ENCODE measurements at regions not wholly inside any gene's neighbourhood (a gene's known extent, or its start where the extent isn't known, plus 50 kb on each side); places are given as distances from the start of the nearest gene placed in this dataset.

GRCh38 chr2:161008311-161008710 lies 151.9 kb upstream of the TANK start:
- H3K4me1 Mint-ChIP-seq (ENCODE audit: low read depth, unreplicated experiment): no peaks in the 10 kb centered on the region
- peaks cover 2% of the 10 kb centered on the region for H3K9me3 Mint-ChIP-seq (ENCODE audit: unreplicated experiment)
- no peak overlapping the region for H3K27ac Mint-ChIP-seq (ENCODE audit: unreplicated experiment)
- H3K36me3 Mint-ChIP-seq (ENCODE audit: unreplicated experiment): peaks cover 1% of the 10 kb centered on the region
- H3K4me3 Mint-ChIP-seq (ENCODE audit: unreplicated experiment): no peak overlapping the region
- no peaks in the 10 kb centered on the region for H3K27me3 Mint-ChIP-seq (ENCODE audit: unreplicated experiment)
- no peak for DNase-seq
- TF ChIP-seq CTCF (IDR thresholded peaks at IDR 0.05; ENCODE audit: partially characterized antibody, unreplicated experiment): no peak

GRCh38 chr2:161010503-161011015 lies 149.7 kb upstream of the TANK start:
- Mint-ChIP-seq H3K36me3 (ENCODE audit: unreplicated experiment) (peaks cover 6% of the 10 kb centered on the region), H3K4me3 (ENCODE audit: unreplicated experiment) (no peak overlapping the region), H3K4me1 (ENCODE audit: low read depth, unreplicated experiment) (no peaks in the 10 kb centered on the region), H3K27ac (ENCODE audit: unreplicated experiment) (no peak overlapping the region), H3K27me3 (ENCODE audit: unreplicated experiment) (peaks cover under 1% of the 10 kb centered on the region), H3K9me3 (ENCODE audit: unreplicated experiment) (no peaks in the 10 kb centered on the region)
- no peak for TF ChIP-seq CTCF (IDR thresholded peaks at IDR 0.05; ENCODE audit: partially characterized antibody, unreplicated experiment)
- DNase-seq: no peak

GRCh38 chr2:161017780-161018470 lies 142.3 kb upstream of the TANK start:
- H3K36me3 Mint-ChIP-seq (ENCODE audit: unreplicated experiment): peaks cover 15% of the 10 kb centered on the region
- DNase-seq: no peak
- H3K9me3 Mint-ChIP-seq (ENCODE audit: unreplicated experiment): peaks cover 4% of the 10 kb centered on the region
- no peak for TF ChIP-seq CTCF (IDR thresholded peaks at IDR 0.05; ENCODE audit: partially characterized antibody, unreplicated experiment)
- H3K27me3 Mint-ChIP-seq (ENCODE audit: unreplicated experiment): peaks cover 2% of the 10 kb centered on the region
- H3K27ac Mint-ChIP-seq (ENCODE audit: unreplicated experiment): no peak overlapping the region
- peaks cover 2% of the 10 kb centered on the region for H3K4me1 Mint-ChIP-seq (ENCODE audit: low read depth, unreplicated experiment)
- no peak overlapping the region for H3K4me3 Mint-ChIP-seq (ENCODE audit: unreplicated experiment)

- no peak for TF ChIP-seq CTCF (IDR thresholded peaks at IDR 0.05; ENCODE audit: partially characterized antibody, unreplicated experiment)
- H3K4me1 Mint-ChIP-seq (ENCODE audit: low read depth, unreplicated experiment): peaks cover 2% of the 10 kb centered on the region
- peaks cover 15% of the 10 kb centered on the region for H3K36me3 Mint-ChIP-seq (ENCODE audit: unreplicated experiment)
- peaks cover 2% of the 10 kb centered on the region for H3K27me3 Mint-ChIP-seq (ENCODE audit: unreplicated experiment)
- no peak for DNase-seq
- no peak overlapping the region for H3K4me3 Mint-ChIP-seq (ENCODE audit: unreplicated experiment)
- no peak overlapping the region for H3K27ac Mint-ChIP-seq (ENCODE audit: unreplicated experiment)
- H3K9me3 Mint-ChIP-seq (ENCODE audit: unreplicated experiment): peaks cover 4% of the 10 kb centered on the region
These were observed 140.9 kb upstream of the TANK start for GRCh38 chr2:161019311-161019710.

GRCh38 chr2:161020437-161020836 lies 139.8 kb upstream of the TANK start:
- H3K36me3 Mint-ChIP-seq (ENCODE audit: unreplicated experiment): peaks cover 9% of the 10 kb centered on the region
- no peak for TF ChIP-seq CTCF (IDR thresholded peaks at IDR 0.05; ENCODE audit: partially characterized antibody, unreplicated experiment)
- no peak overlapping the region for H3K4me3 Mint-ChIP-seq (ENCODE audit: unreplicated experiment)
- peaks cover 2% of the 10 kb centered on the region for H3K27me3 Mint-ChIP-seq (ENCODE audit: unreplicated experiment)
- DNase-seq: no peak
- peaks cover 4% of the 10 kb centered on the region for H3K9me3 Mint-ChIP-seq (ENCODE audit: unreplicated experiment)
- H3K4me1 Mint-ChIP-seq (ENCODE audit: low read depth, unreplicated experiment): peaks cover 2% of the 10 kb centered on the region
- H3K27ac Mint-ChIP-seq (ENCODE audit: unreplicated experiment): no peak overlapping the region

Measured in glutamatergic neuron (in vitro differentiated cells).